ENCODE measurements at regions not wholly inside any gene's neighbourhood (a gene's known extent, or its start where the extent isn't known, plus 50 kb on each side); places are given as distances from the start of the nearest gene placed in this dataset.
"Not testable (repeated sequence)": the region's sequence is repeated elsewhere in the genome, so short reads cannot be mapped to it uniquely, and the experiment has no call there.

GRCh38 chr2:33917252-33917651 lies 318.2 kb upstream of the FAM98A start:
- DNase-seq = no peak
- ATAC-seq (ENCODE audit: low FRiP score) = no peak
- no peaks in the 10 kb centered on the region for H3K4me1 ChIP-seq (ENCODE audit: control insufficient read depth in 1 of 2, insufficient read depth in 2 of 2, low read length in 2 of 2)
- H3K27me3 ChIP-seq (ENCODE audit: control insufficient read depth in 1 of 2, insufficient read depth in 2 of 2, low read length in 1 of 2) = no peaks in the 10 kb centered on the region
- H3K27ac ChIP-seq (ENCODE audit: low read depth in 1 of 2, low read length in 2 of 2) = no peak overlapping the region
- 31 to 36% methylated on average over 4 of the region's 4 CpGs for WGBS, 2 donors
- no peaks in the 10 kb centered on the region for H3K36me3 ChIP-seq (ENCODE audit: control insufficient read depth in 1 of 2, insufficient read depth in 2 of 2, low read length in 1 of 2)
- intact Hi-C loops (cut with DNase I) = no loop called here
- no peak overlapping the region for H3K4me3 ChIP-seq (ENCODE audit: low read length in 2 of 2)
- H3K9me3 ChIP-seq (ENCODE audit: control insufficient read depth, low read length) = no peaks in the 10 kb centered on the region

- ATAC-seq (ENCODE audit: low FRiP score) = no peak
Observed at GRCh38 chr2:33913071-33913616, 314.0 kb upstream of the FAM98A start.

DNA sequence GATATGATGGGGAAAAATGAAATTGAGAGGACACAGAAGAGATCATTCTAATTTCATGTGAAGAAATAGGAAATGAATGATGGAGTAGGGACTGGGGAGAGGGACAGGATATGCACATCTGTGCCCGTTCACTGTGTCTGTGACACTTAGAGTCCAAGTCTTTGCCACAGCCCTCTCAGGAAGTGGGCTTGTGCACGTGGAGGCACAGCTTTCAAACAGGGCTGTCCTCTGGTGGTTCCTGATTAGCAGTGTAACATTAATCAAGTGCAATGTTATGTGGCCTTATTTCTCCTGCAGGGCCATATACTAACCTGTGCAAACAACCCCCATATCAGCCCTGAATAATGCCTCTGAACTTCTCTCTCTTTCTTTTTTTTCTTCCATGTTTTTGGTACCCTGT lies 312.2 kb upstream of the FAM98A start:
- Histone ChIP-seq H3K4me3 (ENCODE audit: low read length in 2 of 2) (no peak overlapping the region), H3K27ac (ENCODE audit: low read depth in 1 of 2, low read length in 2 of 2) (no peak overlapping the region), H3K36me3 (ENCODE audit: control insufficient read depth in 1 of 2, insufficient read depth in 2 of 2, low read length in 1 of 2) (no peaks in the 10 kb centered on the region), H3K27me3 (ENCODE audit: control insufficient read depth in 1 of 2, insufficient read depth in 2 of 2, low read length in 1 of 2) (no peaks in the 10 kb centered on the region), H3K9me3 (ENCODE audit: control insufficient read depth, low read length) (no peaks in the 10 kb centered on the region), H3K4me1 (ENCODE audit: control insufficient read depth in 1 of 2, insufficient read depth in 2 of 2, low read length in 2 of 2) (no peaks in the 10 kb centered on the region)
- DNase-seq (no peak), ATAC-seq (ENCODE audit: low FRiP score) (no peak)
- 40 to 54% methylated on average over 2 of the region's 2 CpGs for WGBS, 2 donors
- intact Hi-C loops (cut with DNase I) = no loop called here

More at GRCh38 chr2:33913071-33913616, 314.0 kb upstream of the FAM98A start:
- Histone ChIP-seq H3K36me3 (ENCODE audit: control insufficient read depth in 1 of 2, insufficient read depth in 2 of 2, low read length in 1 of 2) (no peaks in the 10 kb centered on the region), H3K9me3 (ENCODE audit: control insufficient read depth, low read length) (no peaks in the 10 kb centered on the region), H3K27ac (ENCODE audit: low read depth in 1 of 2, low read length in 2 of 2) (no peak overlapping the region), H3K27me3 (ENCODE audit: control insufficient read depth in 1 of 2, insufficient read depth in 2 of 2, low read length in 1 of 2) (no peaks in the 10 kb centered on the region), H3K4me1 (ENCODE audit: control insufficient read depth in 1 of 2, insufficient read depth in 2 of 2, low read length in 2 of 2) (no peaks in the 10 kb centered on the region), H3K4me3 (ENCODE audit: low read length in 2 of 2) (no peak overlapping the region)
- intact Hi-C loops (cut with DNase I) = no loop called here
- 74 to 80% methylated on average over 1 of the region's 1 CpG for WGBS, 2 donors
- no peak for DNase-seq

DNA sequence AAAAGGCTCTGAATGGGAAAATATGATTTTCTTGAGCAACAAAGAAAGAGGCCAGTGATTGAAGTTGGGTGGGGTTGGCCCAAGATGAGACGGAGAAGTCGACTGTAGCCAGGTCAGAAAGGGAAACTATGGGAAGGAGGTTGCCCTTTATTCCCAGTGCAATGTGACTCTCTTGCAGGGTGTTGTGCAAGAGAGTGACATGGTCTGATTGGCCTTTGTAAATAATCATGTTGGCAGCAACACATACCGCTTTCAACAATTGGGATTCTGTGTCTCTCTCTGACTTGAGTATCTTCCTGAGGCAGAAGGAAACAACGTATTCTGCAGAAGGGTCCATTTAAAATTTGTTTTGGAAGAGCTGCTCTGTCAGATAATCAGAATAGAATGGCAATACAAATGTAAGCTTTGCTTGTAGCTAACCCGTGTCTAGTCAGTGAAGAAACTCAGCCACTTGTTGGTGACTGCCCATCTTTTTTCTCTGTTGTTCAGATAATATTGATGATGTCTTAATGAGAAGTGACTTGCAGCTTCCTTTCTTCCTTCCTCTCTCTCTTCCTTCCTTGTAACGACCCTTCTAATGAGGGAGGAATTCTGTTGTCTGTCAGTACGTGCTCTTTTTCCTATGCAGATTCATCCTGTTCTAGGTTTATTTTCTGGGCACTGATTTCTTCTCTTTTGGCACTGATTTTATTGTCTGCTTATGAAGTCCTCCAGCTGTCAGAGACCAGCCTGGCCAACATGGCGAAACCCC lies 311.0 kb upstream of the FAM98A start:
- Histone ChIP-seq H3K4me3 (ENCODE audit: low read length in 2 of 2) (no peak overlapping the region), H3K27me3 (ENCODE audit: control insufficient read depth in 1 of 2, insufficient read depth in 2 of 2, low read length in 1 of 2) (no peaks in the 10 kb centered on the region), H3K9me3 (ENCODE audit: control insufficient read depth, low read length) (no peaks in the 10 kb centered on the region), H3K36me3 (ENCODE audit: control insufficient read depth in 1 of 2, insufficient read depth in 2 of 2, low read length in 1 of 2) (no peaks in the 10 kb centered on the region), H3K27ac (ENCODE audit: low read depth in 1 of 2, low read length in 2 of 2) (no peak overlapping the region), H3K4me1 (ENCODE audit: control insufficient read depth in 1 of 2, insufficient read depth in 2 of 2, low read length in 2 of 2) (no peaks in the 10 kb centered on the region)
- 75 to 79% methylated on average over 8 of the region's 8 CpGs for WGBS, 2 donors
- no peak for DNase-seq
- ATAC-seq (ENCODE audit: low FRiP score) = no peak
- intact Hi-C loops (cut with DNase I) = no loop called here

DNA sequence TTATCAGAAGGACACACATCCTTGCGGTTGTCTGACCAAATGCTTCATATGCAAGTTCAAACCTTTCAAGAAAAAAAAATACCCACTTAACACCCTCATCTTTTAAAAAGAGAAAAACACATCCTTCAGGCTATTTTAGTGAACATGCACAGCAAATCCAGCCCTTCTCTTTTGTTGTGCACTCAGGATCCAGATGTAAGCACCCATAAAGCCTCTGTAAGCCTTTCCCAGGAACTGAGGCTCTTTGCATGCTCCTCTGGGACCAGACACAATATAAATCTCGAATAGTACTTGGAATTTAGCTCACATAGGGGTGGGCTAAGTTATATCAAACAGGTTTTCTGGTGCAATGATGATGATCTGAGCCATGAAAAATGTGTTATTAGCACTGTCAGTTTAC lies 308.8 kb upstream of the FAM98A start:
- ATAC-seq (ENCODE audit: low FRiP score) (no peak), DNase-seq (no peak)
- Histone ChIP-seq H3K9me3 (ENCODE audit: control insufficient read depth, low read length) (no peaks in the 10 kb centered on the region), H3K27me3 (ENCODE audit: control insufficient read depth in 1 of 2, insufficient read depth in 2 of 2, low read length in 1 of 2) (no peaks in the 10 kb centered on the region), H3K4me1 (ENCODE audit: control insufficient read depth in 1 of 2, insufficient read depth in 2 of 2, low read length in 2 of 2) (no peaks in the 10 kb centered on the region), H3K4me3 (ENCODE audit: low read length in 2 of 2) (no peak overlapping the region), H3K36me3 (ENCODE audit: control insufficient read depth in 1 of 2, insufficient read depth in 2 of 2, low read length in 1 of 2) (no peaks in the 10 kb centered on the region), H3K27ac (ENCODE audit: low read depth in 1 of 2, low read length in 2 of 2) (no peak overlapping the region)
- intact Hi-C loops (cut with DNase I) = no loop called here
- 48 to 53% methylated on average over 2 of the region's 2 CpGs for WGBS, 2 donors

- intact Hi-C loops (cut with DNase I) = not testable (repeated sequence)
- WGBS, 2 donors = 93 to 100% methylated on average over 1 of the region's 1 CpG
Observed at GRCh38 chr2:33906129-33906528, 307.0 kb upstream of the FAM98A start.

GRCh38 chr2:33904801-33905200 lies 305.7 kb upstream of the FAM98A start:
- no peak overlapping the region for H3K27ac ChIP-seq (ENCODE audit: low read depth in 1 of 2, low read length in 2 of 2)
- no peaks in the 10 kb centered on the region for H3K27me3 ChIP-seq (ENCODE audit: control insufficient read depth in 1 of 2, insufficient read depth in 2 of 2, low read length in 1 of 2)
- WGBS, 2 donors = 91 to 94% methylated on average over 4 of the region's 4 CpGs
- ATAC-seq (ENCODE audit: low FRiP score) = no peak
- H3K4me1 ChIP-seq (ENCODE audit: control insufficient read depth in 1 of 2, insufficient read depth in 2 of 2, low read length in 2 of 2) = no peaks in the 10 kb centered on the region
- intact Hi-C loops (cut with DNase I) = no loop called here
- H3K4me3 ChIP-seq (ENCODE audit: low read length in 2 of 2) = no peak overlapping the region
- DNase-seq = no peak
- no peaks in the 10 kb centered on the region for H3K9me3 ChIP-seq (ENCODE audit: control insufficient read depth, low read length)
- no peaks in the 10 kb centered on the region for H3K36me3 ChIP-seq (ENCODE audit: control insufficient read depth in 1 of 2, insufficient read depth in 2 of 2, low read length in 1 of 2)

More at GRCh38 chr2:33906129-33906528, 307.0 kb upstream of the FAM98A start:
- not testable (repeated sequence) for H3K27me3 ChIP-seq (ENCODE audit: control insufficient read depth in 1 of 2, insufficient read depth in 2 of 2, low read length in 1 of 2); DNase-seq; ATAC-seq (ENCODE audit: low FRiP score); H3K4me1 ChIP-seq (ENCODE audit: control insufficient read depth in 1 of 2, insufficient read depth in 2 of 2, low read length in 2 of 2); H3K9me3 ChIP-seq (ENCODE audit: control insufficient read depth, low read length); H3K36me3 ChIP-seq (ENCODE audit: control insufficient read depth in 1 of 2, insufficient read depth in 2 of 2, low read length in 1 of 2); H3K4me3 ChIP-seq (ENCODE audit: low read length in 2 of 2); H3K27ac ChIP-seq (ENCODE audit: low read depth in 1 of 2, low read length in 2 of 2)

DNA sequence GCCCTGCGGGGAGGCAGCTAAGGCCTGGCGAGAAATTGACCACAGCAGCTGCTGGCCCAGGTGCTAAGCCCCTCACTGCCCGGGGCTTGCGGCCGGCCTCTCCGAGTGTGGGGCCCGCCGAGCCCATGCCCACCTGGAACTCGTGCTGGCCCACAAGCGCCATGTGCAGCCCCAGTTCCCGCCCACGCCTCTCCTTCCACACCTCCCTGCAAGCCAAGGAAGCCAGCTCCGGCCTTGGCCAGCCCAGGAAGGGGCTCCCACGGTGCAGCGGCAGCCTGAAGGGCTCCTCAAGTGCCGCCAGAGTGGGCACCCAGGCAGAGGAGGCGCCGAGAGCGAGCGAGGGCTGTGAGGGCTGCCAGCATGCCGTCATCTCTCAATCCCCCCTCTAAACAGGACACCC lies 304.6 kb upstream of the FAM98A start:
- no peak overlapping the region for H3K27ac ChIP-seq (ENCODE audit: low read depth in 1 of 2, low read length in 2 of 2)
- DNase-seq = no peak
- H3K4me1 ChIP-seq (ENCODE audit: control insufficient read depth in 1 of 2, insufficient read depth in 2 of 2, low read length in 2 of 2) = no peaks in the 10 kb centered on the region
- no peaks in the 10 kb centered on the region for H3K27me3 ChIP-seq (ENCODE audit: control insufficient read depth in 1 of 2, insufficient read depth in 2 of 2, low read length in 1 of 2)
- no peaks in the 10 kb centered on the region for H3K9me3 ChIP-seq (ENCODE audit: control insufficient read depth, low read length)
- intact Hi-C loops (cut with DNase I) = no loop called here
- no peak for ATAC-seq (ENCODE audit: low FRiP score)
- WGBS, 2 donors = 95 to 97% methylated on average over 21 of the region's 21 CpGs
- no peak overlapping the region for H3K4me3 ChIP-seq (ENCODE audit: low read length in 2 of 2)
- H3K36me3 ChIP-seq (ENCODE audit: control insufficient read depth in 1 of 2, insufficient read depth in 2 of 2, low read length in 1 of 2) = no peaks in the 10 kb centered on the region

DNA sequence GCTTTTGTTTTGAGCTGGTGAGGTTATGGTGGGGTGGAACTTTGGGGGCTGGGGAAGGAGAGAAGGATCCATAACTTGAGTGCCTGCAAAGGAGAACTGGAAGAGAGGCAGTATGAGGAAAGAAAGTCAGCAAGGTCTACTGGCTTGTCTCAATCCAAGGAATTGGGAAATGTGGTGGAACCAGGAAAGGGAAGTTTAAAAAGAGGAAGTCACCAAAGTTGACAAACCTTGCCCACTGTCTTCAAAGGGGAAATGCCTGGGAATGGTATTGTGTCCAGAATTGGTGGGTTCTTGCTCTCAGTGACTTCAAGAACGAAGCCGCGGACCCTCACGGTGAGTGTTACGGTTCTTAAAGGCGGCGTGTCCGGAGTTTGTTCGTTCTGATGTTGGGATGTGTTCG lies 304.1 kb upstream of the FAM98A start:
- Histone ChIP-seq H3K27ac (ENCODE audit: low read depth in 1 of 2, low read length in 2 of 2) (no peak overlapping the region), H3K27me3 (ENCODE audit: control insufficient read depth in 1 of 2, insufficient read depth in 2 of 2, low read length in 1 of 2) (no peaks in the 10 kb centered on the region), H3K9me3 (ENCODE audit: control insufficient read depth, low read length) (no peaks in the 10 kb centered on the region), H3K4me1 (ENCODE audit: control insufficient read depth in 1 of 2, insufficient read depth in 2 of 2, low read length in 2 of 2) (no peaks in the 10 kb centered on the region), H3K36me3 (ENCODE audit: control insufficient read depth in 1 of 2, insufficient read depth in 2 of 2, low read length in 1 of 2) (no peaks in the 10 kb centered on the region), H3K4me3 (ENCODE audit: low read length in 2 of 2) (no peak overlapping the region)
- no peak for DNase-seq
- 98 to 99% methylated on average over 10 of the region's 10 CpGs for WGBS, 2 donors
- ATAC-seq (ENCODE audit: low FRiP score) = no peak
- intact Hi-C loops (cut with DNase I) = no loop called here

All from aorta (tissue), 5 donors.